GM18498 (cell line): ENCODE measurements at regions not wholly inside any gene's neighbourhood (a gene's known extent, or its start where the extent isn't known, plus 50 kb on each side); places are given as distances from the start of the nearest gene placed in this dataset.
"Not testable (repeated sequence)": the region's sequence is repeated elsewhere in the genome, so short reads cannot be mapped to it uniquely, and the experiment has no call there.

Experiments
- ATAC-seq: cut with Tn5 transposase; IDR thresholded peaks from one replicate; pipeline ENCODE4 v1.9.1; 2021; ENCODE audit warnings: mild to moderate bottlenecking, moderate library complexity; ENCODE audit not compliant: unreplicated experiment

DNA sequence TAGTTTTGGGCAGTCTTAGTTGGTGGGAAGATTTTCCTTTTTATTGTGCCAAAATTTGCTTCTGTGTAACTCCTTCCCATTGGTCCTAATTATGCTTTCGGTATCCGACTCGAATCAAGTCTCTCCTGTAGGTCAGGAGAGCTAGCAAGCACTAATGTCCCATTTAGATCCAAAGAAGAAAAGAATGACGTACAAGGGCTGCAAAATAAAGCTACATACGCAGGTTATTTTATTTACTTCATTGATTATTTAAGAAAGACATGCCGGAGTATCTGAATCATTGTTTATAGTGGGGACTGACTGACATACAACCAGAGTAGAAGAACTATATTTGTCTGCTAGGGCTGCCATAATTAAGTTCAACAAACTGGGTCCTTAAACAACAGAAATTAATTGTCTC, 648.5 kb downstream of the CPS1 start:
- no peak for ATAC-seq

DNA sequence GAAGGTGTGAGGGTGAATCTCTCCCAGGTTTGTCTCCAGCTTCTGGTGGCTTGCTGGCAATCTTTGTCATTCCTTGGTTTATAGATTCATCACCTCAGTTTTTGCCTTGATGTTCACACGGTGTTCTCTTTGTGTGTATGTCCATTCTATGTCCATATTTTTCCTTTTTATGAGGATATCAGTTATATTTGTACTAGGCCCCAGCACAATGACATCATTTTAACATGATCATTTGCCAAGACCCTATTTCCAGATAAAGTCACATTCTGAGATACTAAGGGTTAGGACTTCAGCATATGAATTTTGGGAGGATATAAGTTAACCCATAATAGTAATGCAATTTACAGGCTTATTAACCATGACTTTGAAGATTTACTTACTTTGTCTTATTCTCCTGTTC, 649.0 kb downstream of the CPS1 start:
- ATAC-seq: no peak

DNA sequence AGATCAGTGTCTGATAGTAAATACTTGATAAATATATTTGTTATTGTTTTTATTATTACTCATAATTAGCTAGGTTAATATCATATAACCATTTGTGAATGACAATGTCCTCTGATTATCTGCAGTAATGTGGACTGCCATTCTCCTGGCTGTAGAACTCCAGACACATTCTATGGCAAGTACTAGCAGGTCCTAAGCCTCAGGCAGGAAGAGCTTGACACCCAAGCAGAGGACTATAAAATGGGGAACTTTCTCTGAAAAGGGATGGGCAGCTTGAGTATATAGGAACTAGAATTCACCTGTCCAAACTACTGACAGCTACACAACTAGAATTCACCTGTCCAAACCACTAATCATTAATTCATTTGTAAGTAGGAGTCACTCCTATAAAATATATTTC, 649.4 kb downstream of the CPS1 start:
- ATAC-seq: no peak

DNA sequence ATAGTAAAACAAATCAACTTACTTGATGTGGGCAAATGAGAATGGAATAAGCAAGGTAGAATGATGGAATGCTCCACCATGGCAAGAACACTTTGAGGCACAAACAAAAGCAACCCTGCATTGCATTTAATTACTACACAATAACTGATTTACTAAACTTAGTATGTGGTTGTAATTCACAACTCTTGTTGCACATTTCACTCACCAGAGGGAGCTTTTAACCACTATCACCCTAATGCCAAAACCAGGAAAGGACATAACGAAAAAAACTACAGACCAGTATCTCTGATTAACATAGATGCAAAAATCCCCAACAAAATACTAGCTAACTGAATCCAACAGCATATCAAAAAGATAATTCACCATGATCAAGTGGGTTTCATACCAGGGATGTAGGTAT, 659.8 kb downstream of the CPS1 start:
- ATAC-seq: no peak

DNA sequence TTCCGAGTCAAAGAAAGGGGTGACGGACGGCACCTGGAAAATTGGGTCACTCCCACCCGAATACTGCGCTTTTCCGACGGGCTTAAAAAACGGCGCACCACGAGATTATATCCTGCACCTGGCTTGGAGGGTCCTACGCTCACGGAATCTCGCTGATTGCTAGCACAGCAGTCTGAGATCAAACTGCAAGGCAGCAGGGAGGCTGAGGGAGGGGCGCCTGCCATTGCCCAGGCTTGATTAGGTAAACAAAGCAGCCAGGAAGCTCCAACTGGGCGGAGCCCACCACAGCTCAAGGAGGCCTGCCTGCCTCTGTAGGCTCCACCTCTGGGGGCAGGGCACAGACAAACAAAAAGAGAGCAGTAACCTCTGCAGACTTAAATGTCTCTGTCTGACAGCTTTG, 663.1 kb downstream of the CPS1 start:
- not testable (repeated sequence) for ATAC-seq

DNA sequence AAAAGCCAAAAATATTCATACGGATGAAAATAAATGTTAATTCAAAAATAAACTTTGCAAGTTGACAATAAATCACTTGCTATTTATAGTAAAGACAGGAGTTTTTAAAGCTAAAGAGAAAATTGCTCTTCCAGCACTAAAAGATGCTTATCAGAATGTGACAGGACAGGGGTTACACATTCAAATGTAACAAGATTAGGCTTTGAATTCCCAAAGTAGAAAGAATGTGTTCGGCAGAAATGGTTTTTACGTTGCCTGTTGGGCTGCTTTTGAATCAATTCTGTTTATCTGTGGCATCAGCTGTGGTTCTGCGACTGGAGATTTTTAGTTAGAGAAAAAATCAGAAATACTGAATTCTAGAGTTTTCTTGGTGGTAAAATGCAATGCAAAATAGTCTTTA, 669.4 kb downstream of the CPS1 start:
- ATAC-seq: no peak

DNA sequence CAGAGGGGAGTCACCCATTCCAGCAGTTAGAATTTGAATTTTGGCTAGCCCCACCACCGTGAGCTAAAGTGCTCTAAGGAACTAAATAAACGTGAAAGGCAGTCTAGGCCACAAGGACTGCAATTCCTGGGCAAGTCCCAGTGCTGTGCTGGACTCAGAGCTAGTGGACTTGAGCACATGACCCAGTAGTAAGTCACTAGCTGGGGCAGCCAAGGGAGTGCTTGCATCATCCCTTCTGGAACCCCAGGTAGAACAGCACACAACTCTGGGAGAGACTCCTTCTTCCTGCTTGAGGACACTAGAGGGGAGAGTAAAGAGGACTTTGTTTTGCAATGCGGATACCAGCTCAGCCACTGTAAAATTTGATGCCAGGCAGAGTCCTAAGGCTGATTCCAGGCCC, 672.2 kb downstream of the CPS1 start:
- no peak for ATAC-seq

DNA sequence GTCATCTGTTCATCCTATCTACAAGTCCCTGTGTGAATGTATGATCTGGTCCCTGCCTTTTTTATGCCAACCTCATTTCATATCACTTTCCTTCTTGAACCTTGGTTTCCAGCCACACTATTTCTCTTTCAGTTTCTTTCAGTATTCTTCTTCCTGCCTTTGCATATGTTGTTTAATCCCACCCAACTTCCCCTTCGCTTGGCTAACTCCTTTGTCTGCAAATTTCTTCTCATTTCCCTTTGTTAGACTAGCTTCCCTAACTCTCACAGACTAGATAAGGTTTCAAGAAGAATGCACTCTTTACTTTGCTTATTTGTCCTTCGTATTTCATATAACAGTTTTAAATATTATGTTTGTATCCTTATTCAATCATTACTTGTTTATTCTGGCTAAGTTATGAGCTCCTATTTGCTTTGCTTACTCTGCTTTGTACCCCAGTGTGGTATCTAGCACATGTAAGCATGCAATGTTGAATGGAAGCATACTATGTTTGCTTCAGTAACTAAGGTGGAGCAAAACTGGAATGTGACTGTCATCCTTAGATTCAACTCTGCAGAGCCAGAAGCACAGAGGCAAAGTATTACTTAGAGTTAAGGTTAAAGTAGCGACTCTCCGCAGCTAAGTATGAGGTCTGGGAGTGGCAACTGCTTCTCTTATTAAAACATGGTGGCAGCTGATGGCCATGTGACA, 681.3 kb downstream of the CPS1 start:
- no peak for ATAC-seq

DNA sequence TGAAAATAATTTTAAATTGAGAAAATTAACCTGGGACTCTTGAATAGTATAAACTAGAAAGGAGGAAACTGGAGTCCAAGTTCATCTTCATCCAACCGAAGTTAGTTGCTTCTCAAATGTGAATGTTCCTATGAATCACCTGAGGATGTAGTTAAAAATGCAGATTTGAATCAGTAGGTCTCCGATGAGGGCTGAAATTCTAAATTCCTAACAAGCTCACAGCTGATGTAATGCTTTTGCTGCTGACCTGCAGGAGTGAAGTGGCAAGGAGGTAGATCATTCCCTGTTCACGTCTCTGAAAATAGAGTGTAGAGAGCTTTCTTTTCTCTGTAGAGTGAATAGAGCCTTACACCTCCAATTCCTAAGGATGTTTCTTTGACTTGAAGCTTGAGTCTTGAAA, 685.5 kb downstream of the CPS1 start:
- ATAC-seq: no peak

DNA sequence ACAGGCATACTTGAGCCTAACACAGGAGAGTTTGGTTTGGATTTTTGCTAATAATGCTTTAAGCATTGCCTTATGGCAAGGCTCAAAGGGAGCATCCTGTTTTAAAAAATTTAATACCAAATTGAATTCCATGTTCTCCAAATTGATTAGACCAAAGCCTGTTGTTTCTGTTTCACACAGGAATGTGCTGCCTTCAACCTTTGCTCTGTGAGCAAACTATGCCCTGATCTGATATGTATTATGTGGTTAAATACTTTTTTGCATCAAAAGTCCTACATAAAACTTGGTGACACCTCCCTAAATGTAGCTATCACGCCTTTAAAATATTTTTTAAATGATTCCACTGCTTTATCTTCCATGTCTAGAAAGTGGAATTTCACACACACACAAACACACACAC, 691.4 kb downstream of the CPS1 start:
- no peak for ATAC-seq

DNA sequence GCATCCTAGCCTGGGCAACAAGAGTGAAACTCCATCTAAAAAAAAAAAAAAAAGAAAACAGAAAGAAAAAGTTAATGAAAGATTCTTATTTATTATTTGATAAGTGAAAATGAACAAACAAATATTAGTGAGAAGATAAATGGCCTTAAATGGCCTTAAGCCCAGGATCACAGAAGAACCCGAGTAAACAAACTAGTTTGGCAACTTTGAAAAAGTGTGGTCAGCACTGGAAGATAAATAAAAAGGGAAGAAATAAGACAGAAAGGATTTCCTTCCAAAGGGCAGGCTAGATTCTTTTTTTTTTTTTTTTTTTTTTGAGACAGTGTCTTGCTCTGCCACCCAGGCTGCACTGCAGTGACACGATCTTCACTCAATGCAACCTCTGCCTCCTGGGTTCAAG, 692.4 kb downstream of the CPS1 start:
- ATAC-seq: no peak

DNA sequence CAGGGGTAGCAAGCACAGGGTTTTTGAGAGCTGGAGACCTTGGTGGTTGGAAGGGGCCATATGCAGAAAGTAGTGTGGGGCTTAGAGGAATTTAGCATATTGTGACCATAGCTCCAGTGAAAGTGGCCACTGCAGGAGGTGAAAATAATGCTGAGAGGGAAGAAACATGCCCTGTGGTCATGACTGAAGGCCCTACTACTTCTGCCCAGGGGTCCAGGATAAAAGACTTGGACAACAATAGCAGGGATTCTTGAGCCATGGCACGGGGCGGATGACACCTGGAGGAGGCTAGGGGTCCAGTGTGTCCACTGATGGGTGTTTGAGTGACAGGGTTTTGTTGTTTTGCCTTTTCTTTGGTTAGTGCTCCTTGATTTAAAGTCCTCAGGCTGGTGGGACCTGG, 694.6 kb downstream of the CPS1 start:
- ATAC-seq: no peak

DNA sequence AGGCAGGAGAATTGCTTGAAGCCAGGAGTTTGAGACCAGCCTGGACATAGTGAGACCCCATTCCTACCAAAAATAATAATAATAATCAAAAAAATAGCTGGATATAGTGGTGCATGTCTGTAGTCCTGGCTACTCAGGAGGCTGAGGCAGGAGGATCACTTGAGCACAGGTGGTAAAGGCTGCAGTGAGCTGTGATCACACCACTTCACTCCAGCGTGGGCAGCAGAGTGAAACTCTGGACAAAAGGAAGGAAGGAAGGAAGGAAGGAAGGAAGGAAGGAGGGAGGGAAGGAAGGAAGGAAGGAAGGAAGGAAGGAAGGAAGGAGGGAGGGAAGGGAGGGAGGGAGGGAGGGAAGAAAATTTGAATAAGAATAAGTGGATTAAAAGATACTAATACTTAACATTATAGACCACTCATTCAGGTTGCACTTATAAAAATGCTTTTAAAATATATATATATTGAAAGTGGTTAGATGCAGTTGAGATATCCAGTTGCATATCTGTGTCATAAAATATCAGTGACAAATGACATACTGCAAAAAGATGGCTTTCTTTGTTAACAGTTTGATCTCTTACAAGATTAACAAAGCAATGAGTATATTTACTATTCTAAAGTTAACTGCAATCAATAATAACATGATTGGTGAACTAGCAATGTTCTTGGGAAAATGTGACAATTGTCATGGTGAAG, 702.4 kb downstream of the CPS1 start:
- no peak for ATAC-seq

DNA sequence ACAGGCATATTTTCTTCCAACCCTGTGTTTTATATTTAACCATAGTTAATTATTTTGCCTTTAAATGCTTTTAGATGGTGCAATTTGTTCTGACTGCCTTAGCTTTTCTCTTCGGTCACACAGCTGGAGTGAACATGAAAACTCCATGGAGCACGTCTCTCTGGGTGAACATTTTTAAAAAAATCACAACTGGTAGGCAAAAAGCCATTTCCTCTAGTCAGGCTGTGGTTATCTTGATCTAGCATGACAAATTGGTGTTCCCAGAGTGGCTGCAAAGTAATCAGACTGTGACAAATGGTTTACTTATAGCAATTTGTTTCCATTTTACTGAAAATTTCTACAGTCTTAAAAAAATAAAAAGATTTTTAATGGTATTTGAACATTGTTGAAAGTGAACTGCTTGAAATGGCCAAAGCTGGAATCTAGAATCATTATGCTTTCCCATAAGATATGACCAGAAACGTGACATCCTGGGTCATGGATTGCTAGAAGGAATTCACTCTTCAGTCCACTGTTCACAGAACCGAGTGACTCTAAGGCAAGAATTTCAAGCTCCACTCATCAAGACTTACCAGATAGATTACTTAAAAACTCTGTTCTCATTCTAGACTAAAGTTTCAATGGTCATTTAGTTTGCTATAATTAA, 703.6 kb downstream of the CPS1 start:
- ATAC-seq: no peak

DNA sequence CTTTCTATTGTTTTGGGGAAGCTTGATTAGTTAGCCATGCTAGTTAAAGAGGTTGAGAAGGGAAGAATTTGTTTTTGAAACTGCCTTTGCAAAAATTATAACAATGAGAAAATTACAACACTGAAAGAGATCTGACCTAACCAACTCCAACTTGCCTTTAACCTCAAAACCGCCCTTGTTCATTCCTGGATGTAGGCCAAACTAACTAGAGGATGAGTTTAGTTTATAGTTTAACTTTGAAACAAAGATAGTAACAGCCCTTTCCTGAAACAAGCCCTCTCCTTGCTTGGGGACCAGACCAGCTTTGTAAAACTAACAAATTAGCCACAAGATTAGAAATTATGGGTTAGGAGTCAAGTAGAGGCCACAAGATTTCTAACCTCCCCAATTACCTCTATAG, 713.9 kb downstream of the CPS1 start:
- ATAC-seq: no peak

DNA sequence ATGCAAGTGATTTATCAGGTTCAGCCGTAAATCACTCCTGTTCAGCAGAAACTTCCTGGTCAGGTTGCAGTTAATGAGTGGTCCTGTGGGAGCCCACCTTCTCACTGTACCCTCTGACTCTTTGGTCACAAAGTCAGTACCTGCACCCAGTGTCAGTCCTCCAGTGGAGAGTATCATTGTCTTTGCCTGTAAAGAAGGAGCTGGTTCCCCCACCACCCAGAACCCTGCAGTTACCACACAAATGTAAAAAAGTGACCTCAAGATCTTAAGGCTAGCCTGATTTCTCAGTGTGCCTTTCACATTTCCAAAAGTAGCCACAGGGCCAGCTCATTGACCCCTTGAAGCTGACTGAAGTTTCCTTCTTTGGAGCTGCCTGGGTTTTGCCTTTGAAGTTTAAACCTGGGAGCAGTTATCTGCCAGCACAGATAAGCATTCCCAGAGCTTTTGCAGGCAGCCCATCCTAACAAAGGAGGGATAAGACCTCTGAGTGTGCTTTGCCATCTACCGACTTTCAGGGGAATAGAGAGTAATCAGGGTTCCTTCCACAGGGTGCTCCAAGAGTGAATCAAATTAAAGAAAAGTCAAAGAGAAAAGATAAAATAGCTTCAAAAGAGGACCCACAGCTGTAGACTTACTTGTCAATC, 725.2 kb downstream of the CPS1 start:
- no peak for ATAC-seq

DNA sequence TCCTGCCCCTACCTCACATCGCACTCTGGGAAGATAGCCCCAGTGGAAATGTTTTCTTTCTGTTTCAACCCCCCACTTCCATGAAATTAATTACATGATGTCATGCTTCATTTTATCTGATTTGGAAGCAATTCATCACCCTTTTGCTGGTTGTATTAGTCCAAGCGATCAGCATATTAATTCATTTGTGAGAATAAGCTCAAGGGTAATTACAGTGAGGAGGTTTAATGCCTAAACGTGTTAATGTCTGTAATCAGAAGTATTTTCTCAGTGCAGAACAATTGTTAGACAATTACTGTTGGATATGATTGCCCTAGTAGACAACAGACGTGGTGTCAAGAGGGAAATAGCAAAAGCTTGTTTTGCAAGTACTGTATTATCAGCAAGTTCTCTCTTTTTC, 746.3 kb downstream of the CPS1 start:
- no peak for ATAC-seq

DNA sequence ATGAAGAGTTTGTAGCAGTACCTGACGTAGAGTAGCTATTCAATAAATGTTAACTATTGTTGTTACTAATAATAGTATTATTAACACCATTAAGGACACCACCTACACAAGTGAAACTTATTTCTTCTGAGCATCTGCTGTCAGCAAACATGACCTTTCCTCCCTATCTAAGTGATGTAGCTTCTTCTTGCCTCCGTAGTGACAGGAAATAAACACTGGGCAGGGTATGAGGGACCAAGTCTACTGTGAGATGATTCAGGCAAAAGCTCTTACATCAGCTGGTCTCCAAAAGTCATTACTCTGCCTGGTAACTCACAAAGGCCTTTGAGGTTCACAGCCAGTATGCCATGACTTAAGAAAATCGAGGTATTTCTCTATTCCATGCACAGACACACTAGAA, 750.5 kb downstream of the CPS1 start:
- ATAC-seq: no peak
